ENCODE measurements at regions not wholly inside any gene's neighbourhood (a gene's known extent, or its start where the extent isn't known, plus 50 kb on each side); places are given as distances from the start of the nearest gene placed in this dataset.

GRCh38 chr2:198698230-198698629 is 759.5 kb downstream of the SATB2 start:
- DNase-seq: no peak

GRCh38 chr2:198697794-198698193 is 759.9 kb downstream of the SATB2 start:
- no peak for DNase-seq

GRCh38 chr2:198697218-198697617 is 760.5 kb downstream of the SATB2 start:
- DNase-seq: no peak

GRCh38 chr2:198695879-198696278 is 761.9 kb downstream of the SATB2 start:
- DNase-seq: no peak

DNA sequence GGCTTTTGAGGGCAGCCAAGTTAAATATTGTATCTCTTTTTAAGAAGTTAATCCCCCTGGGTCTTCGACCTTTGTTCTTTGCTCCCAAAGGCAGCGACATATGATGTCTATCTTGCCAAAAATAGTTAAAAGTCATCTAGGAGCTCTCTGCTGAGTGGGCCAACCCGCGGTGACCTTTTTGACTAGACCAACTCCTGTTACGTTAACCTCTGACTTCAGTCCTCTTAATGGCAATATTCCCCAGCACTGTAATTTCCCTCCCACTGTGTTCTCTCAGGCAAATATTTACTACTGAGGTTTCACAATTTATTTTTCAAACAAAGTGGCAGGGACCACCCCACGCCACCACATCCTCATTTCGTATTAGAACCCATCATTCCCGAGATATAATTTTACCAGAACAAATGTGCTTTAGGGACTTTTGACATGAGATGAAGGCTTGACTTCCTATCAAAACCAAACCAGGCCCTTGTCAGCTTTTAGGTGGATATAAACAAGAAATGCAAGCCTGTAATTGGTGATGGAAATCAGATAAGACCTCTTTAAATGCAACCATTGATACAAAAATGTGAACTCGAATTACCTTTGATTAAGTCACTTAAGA is 764.7 kb downstream of the SATB2 start:
- no peak for DNase-seq

- no peak for DNase-seq
Observed at GRCh38 chr2:198691236-198691635, 766.5 kb downstream of the SATB2 start.

DNA sequence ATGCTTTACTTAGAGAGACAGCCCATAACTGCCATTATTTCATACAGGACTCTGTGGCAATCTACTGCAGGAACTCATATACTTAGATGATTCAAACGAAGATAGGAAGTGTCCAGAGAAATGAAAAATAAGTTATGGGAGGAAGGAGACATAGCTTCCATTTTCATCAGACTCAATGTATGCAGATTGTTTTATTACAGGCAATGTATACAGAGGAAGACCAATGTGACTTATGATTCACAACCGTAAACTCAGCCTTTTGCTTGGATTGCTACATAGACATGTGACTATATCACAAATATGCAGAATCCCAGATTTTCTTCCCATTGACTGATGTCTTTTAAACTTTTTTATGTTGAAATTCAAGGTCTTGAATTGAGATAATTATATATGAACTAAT is 793.4 kb downstream of the SATB2 start:
- DNase-seq: no peak

DNA sequence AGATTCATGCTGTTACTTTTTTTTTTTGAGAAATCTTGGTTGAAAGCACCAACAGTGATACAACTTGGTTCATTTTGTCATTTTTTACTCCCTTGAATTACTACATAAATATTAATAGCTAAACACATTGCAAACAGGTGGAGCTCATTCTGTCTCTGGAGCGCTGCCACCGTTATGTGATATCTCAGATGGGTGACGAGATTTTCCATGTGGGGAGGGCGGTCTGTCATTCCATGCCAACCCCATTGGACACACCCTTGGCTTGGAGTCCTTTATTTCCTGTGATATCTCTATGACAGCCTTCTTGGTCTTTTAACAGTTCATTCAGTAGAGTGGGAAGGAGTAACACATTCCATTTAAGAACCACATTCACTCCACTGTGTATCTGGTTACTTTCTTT is 794.8 kb downstream of the SATB2 start:
- no peak for DNase-seq

GRCh38 chr2:198660501-198660900 is 797.2 kb downstream of the SATB2 start:
- no peak for DNase-seq

- no peak for DNase-seq
Observed at GRCh38 chr2:198659096-198659870, 798.5 kb downstream of the SATB2 start.

GRCh38 chr2:198657512-198658121 is 800.1 kb downstream of the SATB2 start:
- DNase-seq: no peak

GRCh38 chr2:198656869-198657268 is 800.9 kb downstream of the SATB2 start:
- DNase-seq: no peak

DNA sequence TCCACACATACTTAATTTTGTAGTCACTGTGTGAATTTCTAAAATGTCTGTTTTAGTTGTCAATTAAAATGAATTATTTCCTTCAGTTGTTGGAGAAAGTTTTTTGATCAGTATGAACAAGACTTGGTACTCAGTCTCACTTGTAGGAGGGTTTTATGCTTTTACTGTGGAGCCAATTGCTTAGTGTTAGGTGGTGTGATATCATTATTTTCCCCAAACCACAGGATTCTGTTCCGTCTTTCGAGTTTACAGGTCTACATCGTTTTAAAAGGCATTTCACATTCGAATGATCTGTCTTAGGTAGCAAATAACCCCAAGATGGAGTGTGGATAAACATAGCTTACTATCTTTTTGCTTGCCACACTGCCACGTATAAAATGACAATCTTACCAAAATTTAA is 803.1 kb downstream of the SATB2 start:
- DNase-seq: no peak

GRCh38 chr2:198653311-198653710 is 804.4 kb downstream of the SATB2 start:
- DNase-seq: no peak

DNA sequence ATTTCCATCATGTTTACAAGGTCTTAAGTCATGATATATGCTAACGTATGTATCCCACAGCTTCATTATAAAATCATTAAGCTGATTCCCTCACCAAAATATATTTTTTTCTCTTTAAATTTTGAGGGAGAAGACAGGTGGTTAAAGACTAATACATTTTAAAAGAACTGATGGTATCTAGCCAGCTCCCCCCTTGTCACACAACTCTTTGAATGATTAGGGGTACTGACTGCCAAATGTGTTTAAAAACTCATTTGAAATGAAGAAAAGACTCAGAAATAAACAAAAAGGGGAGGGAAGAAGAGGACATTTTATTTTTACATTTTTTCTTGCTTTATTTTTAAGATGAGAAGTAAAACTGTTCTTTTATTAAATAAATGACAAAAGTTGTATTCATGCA is 805.3 kb downstream of the SATB2 start:
- no peak for DNase-seq

- DNase-seq: no peak
Observed at GRCh38 chr2:198645816-198646215, 811.9 kb downstream of the SATB2 start.

DNA sequence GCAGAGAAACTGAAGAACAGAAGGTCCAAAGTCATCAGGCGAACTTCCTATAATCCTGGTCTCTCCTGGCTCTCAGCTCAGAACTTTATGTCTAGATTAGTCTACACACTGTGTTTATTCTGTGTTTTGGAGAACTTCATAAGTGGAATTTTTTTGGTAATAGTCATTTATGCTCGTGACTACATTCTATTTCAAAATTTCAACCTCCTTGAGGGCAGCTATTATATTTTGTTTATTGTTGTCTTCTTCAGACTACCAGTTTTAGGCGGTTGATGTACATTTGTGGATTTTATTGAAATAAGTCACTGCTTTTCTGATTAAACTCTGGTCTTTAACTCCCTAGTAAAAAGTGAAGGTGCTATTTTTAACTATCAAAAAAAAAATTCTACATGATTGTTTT is 816.6 kb downstream of the SATB2 start:
- no peak for DNase-seq

DNA sequence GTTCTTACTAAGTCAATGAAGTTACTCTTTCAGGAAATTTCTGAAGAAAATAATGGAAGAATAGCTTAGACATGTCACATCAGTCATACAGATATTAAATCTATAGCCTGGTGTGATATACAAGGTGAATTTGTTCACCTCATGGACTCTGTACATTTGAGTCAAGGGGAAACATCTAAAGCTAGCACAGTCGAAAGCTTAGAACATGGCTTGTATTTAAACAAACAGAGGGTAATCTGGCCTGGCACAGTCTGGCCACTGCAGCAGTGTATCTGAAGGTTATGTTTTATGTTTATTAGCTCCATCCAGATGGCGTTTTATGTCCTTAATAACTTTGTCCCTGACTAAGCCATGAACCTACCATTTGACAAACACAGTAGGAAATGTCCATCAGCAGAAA is 817.3 kb downstream of the SATB2 start:
- DNase-seq: no peak

DNA sequence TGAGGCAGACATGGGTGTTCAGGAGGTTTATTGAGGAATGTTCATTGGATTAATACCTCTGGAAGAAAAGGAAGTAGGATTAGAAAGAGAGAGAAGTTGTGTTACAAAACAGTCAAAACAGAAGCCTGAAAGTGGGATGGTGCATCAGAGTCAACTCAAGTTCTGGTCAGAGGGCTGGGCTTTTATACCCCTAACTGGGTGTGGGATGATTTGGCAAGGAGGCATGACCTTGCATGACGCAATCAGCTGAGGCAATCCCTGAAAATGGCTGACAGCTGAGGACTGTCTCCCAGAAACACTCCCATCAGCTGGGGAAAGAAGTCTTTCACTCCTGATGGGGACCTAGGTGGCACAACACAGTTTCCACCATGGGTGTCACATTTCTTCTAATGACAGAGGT is 818.2 kb downstream of the SATB2 start:
- no peak for DNase-seq

DNA sequence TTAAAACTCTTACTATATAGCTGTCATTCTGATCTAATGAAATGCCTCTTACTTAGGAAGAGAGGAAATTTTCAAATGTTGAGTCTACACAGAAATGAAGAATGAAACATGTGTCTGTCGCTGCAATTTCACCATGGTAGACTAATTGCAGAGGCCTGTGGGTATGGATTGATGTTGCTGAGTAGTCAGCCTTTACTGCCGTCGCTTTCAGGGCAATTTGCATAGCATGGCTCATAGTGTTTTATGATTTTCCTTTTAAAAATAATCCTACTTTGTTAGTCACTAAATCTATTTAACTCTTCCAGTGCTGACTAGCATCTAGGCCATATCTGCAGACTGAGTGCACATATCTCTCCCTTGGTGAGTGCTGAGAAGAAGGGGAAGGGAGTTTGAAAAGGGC is 819.2 kb downstream of the SATB2 start:
- DNase-seq: no peak

DNA sequence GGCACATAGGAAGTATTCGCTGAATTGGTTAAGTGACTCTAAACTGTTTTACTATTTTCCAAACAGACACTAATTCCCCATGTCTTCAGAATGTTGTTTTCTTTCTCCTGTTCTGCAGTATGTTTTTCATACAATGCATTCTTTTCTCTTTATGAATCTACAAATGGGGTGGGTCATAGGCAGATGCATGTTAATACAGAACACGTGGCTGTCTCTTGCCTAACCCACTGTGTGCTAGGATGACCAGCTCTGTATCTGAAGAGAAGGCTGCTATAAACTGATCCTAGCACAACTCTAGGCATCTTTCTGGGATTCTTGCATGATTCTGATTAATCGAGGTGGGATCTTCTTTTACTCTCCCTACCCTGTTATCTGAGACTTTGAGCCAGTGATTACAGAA is 826.0 kb downstream of the PLCL1 start:
- DNase-seq: no peak

DNA sequence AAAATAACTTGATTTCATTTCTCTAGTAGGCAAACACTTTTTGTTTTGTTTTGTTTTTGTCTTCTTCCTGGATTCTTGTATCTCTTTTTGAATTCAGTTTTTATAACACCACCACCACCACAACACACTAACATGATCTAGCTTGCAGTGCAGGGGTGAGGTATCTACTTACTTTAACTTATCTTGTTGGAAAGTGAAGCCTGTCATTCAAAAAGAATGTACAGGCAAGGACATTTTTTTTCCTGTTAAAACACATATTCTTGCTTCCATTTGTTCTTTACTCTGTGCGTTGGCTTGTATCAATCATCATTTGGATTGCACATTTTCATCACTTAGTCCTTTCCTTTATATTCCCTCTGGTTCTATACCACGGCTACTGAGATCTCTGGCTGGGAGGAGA is 824.2 kb downstream of the PLCL1 start:
- DNase-seq: no peak

- no peak for DNase-seq
Observed at GRCh38 chr2:198622986-198623730, 818.8 kb downstream of the PLCL1 start.

Data from occipital lobe (tissue), 1 donor.